Activated naive CD4-positive, alpha-beta T cell treated with anti-CD3 and anti-CD28 coated beads, Interleukin-2, amount 50 U/mL, for 72 hours (primary cell): ENCODE measurements at regions not wholly inside any gene's neighbourhood (a gene's known extent, or its start where the extent isn't known, plus 50 kb on each side); places are given as distances from the start of the nearest gene placed in this dataset.
A peak's percentile ranks its signal among the peaks of the same experiment; 100 is the strongest.

Source experiments
- ATAC-seq, 2 donors: fragments of 150-1000 bp; cut with Tn5 transposase; 2 replicates each; pipeline ENCODE4 v1.10.0; 2021; ENCODE audit warnings: mild to moderate bottlenecking in 2 of 2, moderate library complexity in 2 of 2
- DNase-seq, 2 donors: peaks; one replicate each; pipeline ENCODE4 v3.0.0; 2021 to 2022; ENCODE audit warnings: low spot score in 2 of 2
- H3K27ac Mint-ChIP-seq, 2 donors: one replicate each; pipeline ENCODE4 v1.8.0; 2022; ENCODE audit warnings: mild to moderate bottlenecking in 2 of 2, mixed read lengths in 2 of 2
- H3K36me3 Mint-ChIP-seq, 2 donors: one replicate each; pipeline ENCODE4 v1.8.0; 2022; ENCODE audit warnings: mixed read lengths in 2 of 2
- H3K9me3 Mint-ChIP-seq, 2 donors: one replicate each; pipeline ENCODE4 v1.8.0; 2022; ENCODE audit warnings: mixed read lengths in 2 of 2

DNA sequence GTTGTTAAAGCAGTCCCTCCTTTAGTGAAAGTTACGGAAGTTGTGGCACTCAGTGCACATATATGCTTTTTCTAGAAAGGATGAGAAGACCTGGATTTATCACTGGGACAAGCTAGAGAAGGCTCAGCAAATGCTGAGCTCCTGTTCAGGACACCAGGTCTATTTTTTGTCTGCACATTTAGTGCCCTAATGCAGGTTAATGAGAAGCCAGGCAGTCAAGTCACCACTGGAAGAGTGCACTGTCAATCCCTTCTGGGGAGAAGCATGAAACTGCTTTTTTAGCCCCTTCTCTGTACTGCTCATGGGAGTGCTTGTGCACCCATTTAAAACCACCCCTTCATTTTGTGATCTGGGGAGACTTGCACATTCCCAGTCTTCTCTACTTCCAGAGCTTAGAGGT lies 624.1 kb upstream of the USP24 start:
- DNase-seq (no peak), ATAC-seq (no peak)
- no peaks in the 10 kb centered on the region for H3K36me3 Mint-ChIP-seq
- no peak overlapping the region for H3K27ac Mint-ChIP-seq
- H3K9me3 Mint-ChIP-seq = no peaks in the 10 kb centered on the region

DNA sequence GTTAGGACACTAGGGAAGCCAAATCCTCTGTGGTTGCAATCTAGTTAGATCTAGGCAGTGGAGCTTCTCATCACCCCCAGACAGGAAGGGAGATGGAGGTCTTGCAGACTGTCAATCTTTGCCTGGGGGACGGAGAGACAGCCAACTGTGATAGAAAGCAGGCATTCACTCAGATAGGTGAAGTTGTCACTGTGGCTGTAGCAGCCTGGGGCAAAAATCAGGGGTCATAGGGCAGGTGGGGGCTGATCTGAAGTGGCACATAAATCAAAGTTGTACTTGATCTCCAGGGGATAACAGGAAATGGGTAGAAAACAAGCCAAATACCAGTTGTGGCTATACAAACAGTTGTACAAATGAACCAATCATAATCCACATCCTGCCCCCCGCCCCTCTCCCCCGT lies 620.9 kb upstream of the USP24 start:
- DNase-seq (no peak), ATAC-seq (no peak)
- no peak overlapping the region for H3K27ac Mint-ChIP-seq
- H3K9me3 Mint-ChIP-seq = no peaks in the 10 kb centered on the region
- H3K36me3 Mint-ChIP-seq = no peaks in the 10 kb centered on the region

DNA sequence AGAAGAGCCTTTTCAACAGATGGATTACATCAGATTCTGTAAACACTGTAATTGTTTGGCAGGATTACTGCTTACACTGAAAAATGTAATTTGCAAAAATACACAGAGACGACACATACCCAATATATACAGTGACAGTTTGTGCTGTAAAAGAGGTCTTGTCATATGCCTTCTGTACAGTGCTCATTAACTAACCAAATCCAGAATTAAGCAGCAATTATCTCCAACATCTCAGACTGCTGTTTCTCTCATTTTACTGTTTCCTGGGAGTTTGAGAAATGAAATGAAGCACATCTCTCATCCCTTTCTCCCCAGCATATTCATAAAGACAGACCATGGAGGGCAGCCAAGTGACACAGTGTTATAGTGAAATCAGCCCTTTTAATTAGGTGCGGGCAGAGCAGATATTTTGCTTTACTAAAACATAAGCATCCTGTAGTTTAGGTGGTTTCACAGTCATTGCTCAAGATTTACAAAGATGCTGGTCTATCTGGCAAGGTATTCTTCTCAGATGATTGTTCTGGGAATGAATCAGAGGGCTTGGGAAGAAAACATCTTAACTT lies 618.4 kb upstream of the USP24 start:
- no peak overlapping the region for H3K27ac Mint-ChIP-seq
- DNase-seq (no peak), ATAC-seq (no peak)
- no peaks in the 10 kb centered on the region for H3K36me3 Mint-ChIP-seq
- peaks cover 0 to 5% of the 10 kb centered on the region in 2 donors for H3K9me3 Mint-ChIP-seq

DNA sequence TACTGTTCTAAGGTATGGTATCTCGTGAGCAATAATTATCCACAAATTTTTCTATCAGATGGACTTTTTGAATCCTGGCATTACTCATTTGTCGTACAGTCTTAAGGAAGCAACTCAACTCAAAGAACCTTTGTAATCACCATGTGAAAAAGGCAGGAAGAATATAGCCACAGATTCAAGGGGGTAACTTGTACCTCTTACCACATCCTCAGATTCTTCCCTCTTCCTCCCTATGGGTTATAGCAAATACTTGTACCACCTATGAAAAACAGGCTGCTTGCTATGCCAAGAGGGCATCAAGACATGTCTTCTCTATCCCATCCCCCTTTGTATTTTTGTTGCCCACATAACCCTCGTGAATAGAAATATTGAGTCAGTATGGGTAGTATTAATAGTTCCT lies 616.6 kb upstream of the USP24 start:
- H3K9me3 Mint-ChIP-seq = peaks cover 0 to 5% of the 10 kb centered on the region in 2 donors

DNA sequence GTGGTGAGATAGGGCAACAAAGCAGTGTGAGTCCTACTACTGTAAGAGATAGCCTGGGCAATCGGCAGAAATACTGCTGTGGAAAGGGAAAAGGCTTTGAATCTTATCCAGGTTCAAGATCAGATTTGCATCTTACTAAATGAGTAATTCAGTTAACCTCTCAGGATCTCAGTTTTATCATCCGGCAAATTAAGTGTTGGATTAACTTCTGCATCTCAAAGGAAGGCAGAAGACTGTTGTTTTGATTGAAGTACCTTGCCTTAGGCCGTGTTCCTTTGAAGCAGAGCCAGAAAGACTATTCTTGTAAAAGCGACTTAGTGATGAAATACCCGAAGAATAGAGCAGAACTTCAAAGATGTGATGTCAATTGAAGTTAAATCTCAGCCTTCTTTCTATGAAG lies 612.9 kb upstream of the USP24 start:
- H3K9me3 Mint-ChIP-seq = peaks cover 0 to 5% of the 10 kb centered on the region in 2 donors
- ATAC-seq = no peak
- H3K36me3 Mint-ChIP-seq = no peaks in the 10 kb centered on the region
- no peak for DNase-seq
- H3K27ac Mint-ChIP-seq = no peak overlapping the region

More for the DNA sequence above, 616.6 kb upstream of the USP24 start:
- ATAC-seq = no peak
- no peak for DNase-seq
- H3K36me3 Mint-ChIP-seq = no peaks in the 10 kb centered on the region
- H3K27ac Mint-ChIP-seq = no peak overlapping the region

DNA sequence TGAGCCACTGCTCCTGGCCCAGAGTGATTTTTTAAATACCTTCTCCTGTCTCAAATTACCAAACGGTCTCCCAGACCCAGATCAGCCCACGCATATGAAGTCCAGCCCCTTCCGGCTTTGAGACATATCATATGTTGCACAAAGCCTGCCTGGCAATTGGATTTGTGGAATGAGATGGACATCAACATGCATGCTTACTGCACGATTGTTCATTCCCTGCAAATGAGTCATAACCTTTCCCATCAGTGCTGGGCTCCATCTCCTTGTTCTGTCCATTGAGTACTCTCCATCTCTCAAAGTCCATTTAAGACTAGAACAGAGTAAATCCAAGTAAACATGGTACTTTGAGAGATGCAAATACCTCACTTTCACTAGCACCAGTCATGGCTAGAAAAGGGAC lies 612.2 kb upstream of the USP24 start:
- DNase-seq (no peak), ATAC-seq (no peak)
- H3K27ac Mint-ChIP-seq = no peak overlapping the region

DNA sequence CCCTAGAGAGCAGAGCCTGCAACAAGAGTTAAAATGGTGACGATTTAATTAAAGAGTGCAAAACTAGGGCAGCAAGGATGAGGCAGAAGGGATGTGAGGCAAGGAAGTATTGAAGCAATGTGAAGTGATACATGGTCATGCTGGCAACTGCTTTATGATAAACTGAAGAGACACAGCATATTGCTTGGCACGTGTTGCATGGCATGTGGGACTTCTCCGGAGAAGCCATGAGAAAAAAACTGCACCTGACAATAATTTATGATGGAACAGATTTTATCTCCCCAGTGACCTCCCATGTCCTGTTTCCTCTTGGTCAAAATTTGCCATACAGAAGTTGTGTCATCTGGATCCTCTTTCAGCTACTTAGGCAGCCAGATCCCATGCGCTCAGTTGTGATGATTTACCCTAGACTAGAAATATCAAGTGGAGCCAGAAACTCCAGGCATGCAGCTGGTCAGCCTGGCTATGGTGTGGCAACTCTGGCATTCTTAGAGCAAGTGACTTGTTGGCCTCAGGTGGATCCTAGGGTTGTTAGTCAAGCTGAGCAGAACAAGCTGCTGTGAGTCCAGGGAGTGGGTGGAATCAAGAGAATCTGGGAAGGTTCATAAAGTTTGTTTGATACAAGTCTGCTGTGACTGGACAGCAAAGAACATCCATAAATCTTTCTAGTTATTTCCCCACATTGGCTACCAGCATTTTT lies 611.4 kb upstream of the USP24 start:
- H3K27ac Mint-ChIP-seq = no peak overlapping the region
- no peak for ATAC-seq
- H3K36me3 Mint-ChIP-seq = no peaks in the 10 kb centered on the region

More for the DNA sequence above, 612.2 kb upstream of the USP24 start:
- Mint-ChIP-seq H3K9me3 (peaks cover 0 to 5% of the 10 kb centered on the region in 2 donors), H3K36me3 (no peaks in the 10 kb centered on the region)

DNA sequence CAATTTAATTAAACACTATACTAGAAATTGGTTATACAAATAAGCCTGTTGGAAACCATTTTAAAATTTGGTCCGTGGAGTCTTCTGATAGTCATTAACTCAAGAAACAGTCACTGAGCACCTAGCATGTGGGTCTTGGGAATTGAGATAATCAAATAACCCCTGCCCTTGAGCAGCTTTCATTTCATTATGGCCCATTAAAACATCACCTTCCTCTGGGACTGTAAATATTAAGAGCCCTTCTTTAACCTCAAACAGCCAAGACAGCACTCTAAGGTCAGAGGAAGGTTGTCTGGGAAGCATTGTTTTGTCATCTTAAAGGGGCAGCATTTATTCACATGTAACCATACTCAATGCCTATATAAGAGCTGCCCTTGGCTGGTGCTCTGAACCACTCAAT lies 610.3 kb upstream of the USP24 start:
- no peak for ATAC-seq
- peaks cover 0 to 5% of the 10 kb centered on the region in 2 donors for H3K9me3 Mint-ChIP-seq
- no peaks in the 10 kb centered on the region for H3K36me3 Mint-ChIP-seq
- no peak for DNase-seq
- H3K27ac Mint-ChIP-seq = no peak overlapping the region

More for the DNA sequence above, 611.4 kb upstream of the USP24 start:
- peaks cover 0 to 5% of the 10 kb centered on the region in 2 donors for H3K9me3 Mint-ChIP-seq
- DNase-seq = no peak

DNA sequence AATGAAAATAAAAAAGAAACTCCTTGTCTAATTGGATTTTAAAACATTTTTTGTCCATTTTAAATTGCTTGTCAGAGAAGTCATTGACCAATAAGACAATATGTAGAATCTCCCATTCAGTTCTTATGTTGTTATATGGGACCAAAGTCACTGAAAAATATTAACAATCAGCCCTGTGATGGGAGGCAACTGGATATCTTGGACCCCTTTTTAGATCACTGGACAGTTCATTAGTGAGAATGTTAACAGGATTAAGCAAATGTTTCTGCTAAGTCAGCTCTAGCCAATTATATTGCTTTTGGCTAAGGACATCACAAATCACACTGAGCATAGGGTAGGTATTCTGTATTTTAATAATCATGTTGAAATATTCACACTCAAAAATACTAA lies 609.1 kb upstream of the USP24 start:
- Mint-ChIP-seq H3K9me3 (no peaks in the 10 kb centered on the region), H3K27ac (no peak overlapping the region), H3K36me3 (no peaks in the 10 kb centered on the region)
- ATAC-seq (no peak), DNase-seq (no peak)

DNA sequence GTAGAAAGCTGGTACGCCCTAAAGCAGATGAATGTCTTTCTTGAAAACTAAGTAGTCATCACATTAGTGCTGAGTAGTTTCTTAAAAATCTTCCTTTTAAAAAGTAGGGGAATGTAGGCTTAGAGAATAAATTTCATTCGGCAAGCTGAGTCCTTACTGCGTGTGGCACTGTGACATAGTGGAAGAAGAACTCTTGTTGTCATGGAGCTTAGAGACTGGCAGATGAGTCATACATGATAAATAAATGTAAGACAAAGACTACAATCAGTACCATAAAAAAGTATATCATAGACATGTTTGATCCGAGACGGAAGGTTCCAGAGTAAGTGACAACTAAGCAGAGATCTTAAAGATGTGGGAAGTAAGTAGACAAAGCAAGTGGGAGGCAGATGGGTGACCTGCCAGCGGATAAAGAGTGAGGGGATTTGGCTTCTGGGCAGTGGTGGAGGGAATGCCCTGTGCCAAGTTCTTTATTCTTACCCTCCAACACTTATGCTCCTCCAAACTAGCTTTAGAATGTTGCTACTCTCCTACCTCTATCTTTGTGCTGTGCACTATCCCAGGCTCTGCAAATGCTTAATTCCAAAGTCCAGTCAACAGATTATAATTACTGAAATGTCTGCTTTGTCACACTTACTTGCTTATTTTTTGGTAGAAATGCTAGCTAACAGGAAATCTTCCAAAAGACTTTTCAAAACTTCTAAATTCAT lies 608.5 kb upstream of the USP24 start:
- no peak for ATAC-seq
- Mint-ChIP-seq H3K9me3 (no peaks in the 10 kb centered on the region), H3K36me3 (no peaks in the 10 kb centered on the region), H3K27ac (no peak overlapping the region)
- DNase-seq = no peak

DNA sequence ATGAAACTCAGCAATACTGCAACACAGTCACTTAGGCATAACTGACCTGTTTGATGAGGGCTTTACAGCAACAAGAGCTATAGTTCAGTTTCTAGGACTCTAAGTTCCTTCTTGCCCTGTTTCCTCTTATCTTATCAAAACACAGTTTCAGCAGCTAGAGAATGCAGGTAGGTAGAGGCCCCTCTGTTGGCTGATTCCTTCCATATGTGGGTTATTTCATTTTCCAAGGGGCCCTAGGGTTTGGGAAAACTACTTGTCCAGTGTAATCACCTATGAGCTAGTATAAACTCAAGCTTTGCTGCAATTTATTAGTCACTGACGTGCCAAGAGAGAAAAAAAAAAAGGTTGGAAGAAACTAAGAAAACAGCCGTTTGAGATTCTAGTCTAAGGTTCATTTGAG lies 607.7 kb upstream of the USP24 start:
- H3K9me3 Mint-ChIP-seq = no peaks in the 10 kb centered on the region
- H3K36me3 Mint-ChIP-seq = no peaks in the 10 kb centered on the region
- no peak overlapping the region for H3K27ac Mint-ChIP-seq
- ATAC-seq = no peak
- DNase-seq = no peak

DNA sequence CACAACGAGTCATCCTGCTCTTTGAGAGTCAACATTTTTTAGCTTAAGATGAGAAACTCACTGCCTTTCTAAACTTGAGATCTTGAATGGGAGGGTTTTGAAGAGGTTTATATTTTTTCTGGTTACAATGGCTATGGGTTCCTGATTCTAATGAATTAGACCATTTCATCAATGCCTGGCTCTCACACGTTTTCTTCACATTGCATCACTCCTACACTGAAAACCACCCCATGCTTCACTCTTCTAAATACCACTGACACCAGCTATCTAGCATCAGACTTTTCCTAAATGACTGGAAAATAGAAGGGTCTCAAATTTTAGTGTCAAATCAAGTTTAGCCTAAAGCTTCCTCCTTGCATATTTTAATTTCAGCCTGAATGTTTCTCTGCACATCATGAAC lies 606.1 kb upstream of the USP24 start:
- no peaks in the 10 kb centered on the region for H3K9me3 Mint-ChIP-seq
- no peak overlapping the region for H3K27ac Mint-ChIP-seq
- DNase-seq = no peak

DNA sequence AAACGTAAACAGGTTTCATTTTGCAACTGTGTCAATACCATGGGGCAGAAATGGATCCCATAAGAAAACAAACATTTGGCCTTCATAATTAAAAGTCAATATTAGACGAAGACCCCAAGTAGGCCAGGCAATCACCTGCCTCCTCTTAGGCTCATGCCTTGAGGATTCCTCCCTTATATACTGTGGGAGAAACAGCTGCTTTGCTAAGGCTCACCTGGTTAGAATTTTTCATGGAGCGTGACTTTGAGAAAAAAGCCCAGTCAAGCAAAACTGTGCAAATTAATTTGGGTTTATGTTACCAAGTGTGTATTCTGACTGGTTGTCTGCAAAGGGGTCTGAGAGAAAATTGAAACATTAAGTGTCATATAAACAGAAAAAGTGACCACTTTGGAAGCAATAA lies 605.3 kb upstream of the USP24 start:
- no peaks in the 10 kb centered on the region for H3K9me3 Mint-ChIP-seq
- no peaks in the 10 kb centered on the region for H3K36me3 Mint-ChIP-seq
- no peak for DNase-seq
- ATAC-seq = no peak
- H3K27ac Mint-ChIP-seq = no peak overlapping the region

More for the DNA sequence above, 606.1 kb upstream of the USP24 start:
- H3K36me3 Mint-ChIP-seq = no peaks in the 10 kb centered on the region
- ATAC-seq = no peak

DNA sequence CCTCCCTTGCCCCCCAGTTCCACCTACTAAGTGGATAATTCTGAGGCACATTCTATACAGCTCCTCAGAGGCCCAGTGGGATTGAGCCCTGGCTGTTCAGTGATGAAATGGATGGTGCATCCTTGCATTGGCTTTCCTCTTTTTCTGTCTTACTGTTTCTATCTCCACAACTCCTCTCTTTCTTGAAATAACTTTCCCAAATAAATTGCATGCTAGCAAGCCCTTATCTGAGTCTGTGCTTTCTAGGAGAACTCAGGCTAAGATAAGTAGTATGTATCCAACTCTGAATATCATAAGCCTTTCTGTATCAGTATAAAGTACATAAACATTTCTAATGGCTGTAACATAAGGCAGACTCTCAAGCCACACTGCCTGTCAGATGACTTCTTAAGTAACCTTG lies 603.8 kb upstream of the USP24 start:
- DNase-seq (no peak), ATAC-seq (no peak)
- Mint-ChIP-seq H3K9me3 (no peaks in the 10 kb centered on the region), H3K27ac (no peak overlapping the region), H3K36me3 (no peaks in the 10 kb centered on the region)

DNA sequence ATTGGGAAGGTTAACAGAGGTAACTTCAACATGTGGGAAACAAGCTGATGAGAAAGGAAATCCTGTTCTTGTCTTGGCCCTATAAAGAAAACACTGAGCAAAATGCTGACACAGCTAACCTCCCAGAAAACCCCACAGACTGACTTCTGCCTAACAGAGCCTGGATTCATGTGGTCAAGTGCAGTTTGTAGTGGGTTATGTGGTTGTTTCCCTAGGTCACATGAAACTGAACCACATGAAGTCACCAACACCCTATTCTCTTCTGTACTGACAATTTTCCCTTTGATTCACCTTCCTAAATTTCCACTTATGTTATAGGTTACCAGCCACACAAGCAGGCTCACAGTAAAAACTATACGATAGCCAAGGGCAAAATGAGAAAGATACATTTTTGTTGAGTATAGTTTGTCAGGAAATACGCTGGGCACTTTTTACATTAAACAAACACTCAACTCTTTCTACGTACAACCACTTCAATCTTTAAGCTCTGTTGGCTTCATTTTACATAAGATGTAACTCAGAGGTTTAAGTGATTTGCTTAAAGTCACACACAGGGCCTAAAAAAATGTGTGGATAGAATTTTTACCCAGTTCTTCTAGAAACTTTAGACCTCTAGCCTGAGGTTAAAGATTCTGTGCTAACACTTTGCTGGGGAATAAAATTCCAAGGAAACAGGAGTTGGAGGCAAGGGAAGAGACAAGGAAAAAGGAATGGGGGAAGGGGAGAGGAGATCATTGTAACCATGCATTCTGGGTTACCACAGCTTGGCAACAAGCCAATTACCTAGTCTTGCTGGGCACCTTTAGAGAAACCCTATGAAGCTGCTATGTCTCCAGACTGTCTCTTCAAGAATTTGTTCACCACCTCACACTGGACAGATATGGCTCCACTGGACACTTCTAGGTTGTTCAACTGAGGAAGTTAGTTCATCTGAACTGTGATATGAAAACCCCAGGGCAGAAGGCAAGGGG lies 601.6 kb upstream of the USP24 start:
- no peak overlapping the region for H3K27ac Mint-ChIP-seq
- DNase-seq = no peak
- no peaks in the 10 kb centered on the region for H3K36me3 Mint-ChIP-seq
- ATAC-seq = peak; percentile 51 to 64
- no peaks in the 10 kb centered on the region for H3K9me3 Mint-ChIP-seq

DNA sequence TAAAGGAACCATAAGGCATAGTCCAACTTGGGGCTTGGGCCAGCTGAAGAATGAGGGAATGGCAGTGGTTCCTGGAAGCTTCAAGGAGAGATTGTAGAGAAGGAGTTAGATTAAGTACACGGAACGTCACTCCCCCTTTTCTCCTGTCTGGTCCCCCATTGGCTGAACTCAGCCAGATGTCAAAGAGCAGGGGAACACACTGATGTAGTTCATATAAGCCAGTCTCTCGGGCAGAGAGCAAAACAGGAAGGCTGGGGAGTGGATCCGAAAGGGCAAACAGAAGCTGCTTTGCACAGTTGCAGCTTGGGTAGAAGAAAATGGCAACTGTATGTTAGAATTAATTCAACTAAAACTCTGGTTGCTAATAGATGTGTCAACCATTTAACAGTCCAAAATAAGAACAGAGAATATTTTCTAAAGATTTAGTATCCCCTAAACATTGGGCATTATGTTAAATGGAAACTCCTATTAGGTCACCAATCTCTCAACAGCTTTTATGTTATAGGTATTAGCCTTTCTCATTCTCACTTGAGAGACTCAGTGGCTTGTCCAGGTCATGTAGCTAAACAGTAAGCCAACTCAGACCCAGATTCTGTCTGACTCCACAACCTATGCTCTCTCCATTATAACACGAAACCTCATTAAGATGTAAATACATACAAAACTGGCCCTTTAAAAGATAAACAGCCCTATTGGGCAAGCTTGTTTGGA lies 600.7 kb upstream of the USP24 start:
- H3K27ac Mint-ChIP-seq = peak overlapping the region in 1 of 2 donors; percentile 72
- no peak for ATAC-seq

More for the DNA sequence above, 600.7 kb upstream of the USP24 start:
- H3K9me3 Mint-ChIP-seq = no peaks in the 10 kb centered on the region
- DNase-seq = no peak
- H3K36me3 Mint-ChIP-seq = no peaks in the 10 kb centered on the region
